ENCODE measurements at regions not wholly inside any gene's neighbourhood (a gene's known extent, or its start where the extent isn't known, plus 50 kb on each side); places are given as distances from the start of the nearest gene placed in this dataset.

- TF ChIP-seq POLR2AphosphoS5 (IDR thresholded peaks at IDR 0.05) = no peak
- TF ChIP-seq CTCF (IDR thresholded peaks at IDR 0.05) = no peak
- no peak for TF ChIP-seq POLR2A (IDR thresholded peaks at IDR 0.05)
- TF ChIP-seq EP300 (IDR thresholded peaks at IDR 0.05) = no peak
These were observed 190.9 kb upstream of the S100G start for GRCh38 chrX:16459008-16459407.
